DOHH2 (cell line): ENCODE measurements at regions not wholly inside any gene's neighbourhood (a gene's known extent, or its start where the extent isn't known, plus 50 kb on each side); places are given as distances from the start of the nearest gene placed in this dataset.

Experiments used
- CTCF ChIP-seq: fragments of 200-600 bp; sonication (generic); IDR thresholded peaks from one replicate; pipeline ENCODE4 v1.5.1; 2014; ENCODE audit warnings: antibody characterized with exemption, mild to moderate bottlenecking, low read depth, low read length; ENCODE audit not compliant: poor library complexity, severe bottlenecking
- EZH2phosphoT487 ChIP-seq: fragments of 200-600 bp; sonication (generic); IDR thresholded peaks from 2 replicates; pipeline ENCODE4 v1.6.1; 2017; ENCODE audit warnings: borderline replicate concordance, mild to moderate bottlenecking, antibody characterized with exemption, low read length, moderate library complexity, mixed read lengths

- TF ChIP-seq CTCF, result no peak
- TF ChIP-seq EZH2phosphoT487, result no peak
Measured at GRCh38 chr5:123881759-123882244, 369.8 kb downstream of the CSNK1G3 start.
